Astrocyte of the cerebellum (primary cell): ENCODE measurements at regions not wholly inside any gene's neighbourhood (a gene's known extent, or its start where the extent isn't known, plus 50 kb on each side); places are given as distances from the start of the nearest gene placed in this dataset.

Source experiments
- DNase-seq: peaks from one replicate; pipeline ENCODE4 v3.0.0-alpha.2; 2011; ENCODE audit warnings: low read depth
- H3K4me3 ChIP-seq: 2 replicates; pipeline ENCODE4 v1.5.1; 2011; ENCODE audit warnings: mild to moderate bottlenecking, low read depth, low read length, moderate library complexity
- in situ Hi-C: cut with HindIII; loops from 2 replicates; pipeline ENCODE4 v1.10.0; 2017; ENCODE audit warnings: low sequenced_read_pairs
- TF ChIP-seq, protein P1 (sequence below): IDR thresholded peaks from 2 replicates; pipeline ENCODE4 v1.5.1; 2012; ENCODE audit warnings: low read length, low read depth, moderate library complexity, mild to moderate bottlenecking; ENCODE audit errors: missing control alignments

DNA sequence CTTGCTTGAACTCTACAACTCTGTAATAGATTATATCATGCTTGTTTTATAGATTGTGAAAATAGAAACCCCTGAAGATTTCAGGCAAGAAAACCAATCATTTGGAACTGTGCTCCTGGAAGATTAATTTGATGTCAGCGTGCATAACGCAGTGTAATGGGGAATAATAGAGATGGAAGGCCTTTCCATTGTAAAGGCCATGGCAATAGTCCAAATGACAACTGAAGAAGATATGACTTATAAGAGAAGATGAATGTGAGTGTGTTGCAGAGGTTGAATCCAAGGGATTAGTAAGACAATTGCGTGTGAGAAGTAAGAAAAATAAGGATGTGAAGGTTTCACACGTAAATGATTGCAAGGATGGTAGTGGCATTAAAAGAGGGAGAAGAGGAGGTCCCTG lies 285.0 kb downstream of the DUSP10 start:
- H3K4me3 ChIP-seq: no peak overlapping the region
- no peak for DNase-seq
- in situ Hi-C loops: no loop called here
- TF ChIP-seq, protein P1, sequence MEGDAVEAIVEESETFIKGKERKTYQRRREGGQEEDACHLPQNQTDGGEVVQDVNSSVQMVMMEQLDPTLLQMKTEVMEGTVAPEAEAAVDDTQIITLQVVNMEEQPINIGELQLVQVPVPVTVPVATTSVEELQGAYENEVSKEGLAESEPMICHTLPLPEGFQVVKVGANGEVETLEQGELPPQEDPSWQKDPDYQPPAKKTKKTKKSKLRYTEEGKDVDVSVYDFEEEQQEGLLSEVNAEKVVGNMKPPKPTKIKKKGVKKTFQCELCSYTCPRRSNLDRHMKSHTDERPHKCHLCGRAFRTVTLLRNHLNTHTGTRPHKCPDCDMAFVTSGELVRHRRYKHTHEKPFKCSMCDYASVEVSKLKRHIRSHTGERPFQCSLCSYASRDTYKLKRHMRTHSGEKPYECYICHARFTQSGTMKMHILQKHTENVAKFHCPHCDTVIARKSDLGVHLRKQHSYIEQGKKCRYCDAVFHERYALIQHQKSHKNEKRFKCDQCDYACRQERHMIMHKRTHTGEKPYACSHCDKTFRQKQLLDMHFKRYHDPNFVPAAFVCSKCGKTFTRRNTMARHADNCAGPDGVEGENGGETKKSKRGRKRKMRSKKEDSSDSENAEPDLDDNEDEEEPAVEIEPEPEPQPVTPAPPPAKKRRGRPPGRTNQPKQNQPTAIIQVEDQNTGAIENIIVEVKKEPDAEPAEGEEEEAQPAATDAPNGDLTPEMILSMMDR: no peak

DNA sequence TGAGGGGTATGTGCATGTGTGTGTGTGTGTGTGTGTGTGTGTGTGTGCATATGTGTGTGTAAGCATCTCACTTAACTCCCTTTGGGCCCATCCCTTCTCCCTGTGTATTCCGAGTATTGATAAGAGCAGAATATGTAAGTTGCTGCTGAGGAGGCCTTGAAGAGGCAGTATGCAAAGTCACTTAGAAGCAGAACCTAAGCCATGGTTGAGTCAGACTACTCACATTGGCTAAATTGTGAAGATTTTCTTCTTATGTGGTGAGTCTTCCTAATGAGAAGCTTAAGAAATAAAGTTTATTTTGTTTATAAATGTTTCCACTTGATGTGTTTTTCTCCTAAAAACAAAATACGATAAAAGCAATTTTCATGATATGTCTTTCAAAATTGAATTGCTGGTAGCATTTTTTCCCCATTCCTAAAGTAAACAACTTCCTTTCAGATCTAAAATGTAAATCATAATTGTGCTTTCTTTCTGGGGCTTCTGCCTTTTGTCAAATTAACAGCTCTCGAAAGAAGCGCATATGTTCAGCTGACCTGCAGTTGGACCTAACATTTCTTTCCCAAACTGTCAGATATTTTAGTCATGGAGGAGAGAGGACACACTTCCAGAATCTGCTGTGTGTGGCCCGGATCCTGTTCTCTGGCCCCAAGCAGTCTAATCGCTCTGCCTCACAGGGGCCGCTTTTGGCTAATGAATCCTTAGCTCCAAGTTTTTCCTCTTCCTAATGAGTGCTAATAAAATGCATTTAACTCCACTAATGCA lies 284.0 kb downstream of the DUSP10 start:
- DNase-seq: no peak
- TF ChIP-seq, protein P1: no peak
- H3K4me3 ChIP-seq: no peak overlapping the region
- in situ Hi-C loops: no loop called here

DNA sequence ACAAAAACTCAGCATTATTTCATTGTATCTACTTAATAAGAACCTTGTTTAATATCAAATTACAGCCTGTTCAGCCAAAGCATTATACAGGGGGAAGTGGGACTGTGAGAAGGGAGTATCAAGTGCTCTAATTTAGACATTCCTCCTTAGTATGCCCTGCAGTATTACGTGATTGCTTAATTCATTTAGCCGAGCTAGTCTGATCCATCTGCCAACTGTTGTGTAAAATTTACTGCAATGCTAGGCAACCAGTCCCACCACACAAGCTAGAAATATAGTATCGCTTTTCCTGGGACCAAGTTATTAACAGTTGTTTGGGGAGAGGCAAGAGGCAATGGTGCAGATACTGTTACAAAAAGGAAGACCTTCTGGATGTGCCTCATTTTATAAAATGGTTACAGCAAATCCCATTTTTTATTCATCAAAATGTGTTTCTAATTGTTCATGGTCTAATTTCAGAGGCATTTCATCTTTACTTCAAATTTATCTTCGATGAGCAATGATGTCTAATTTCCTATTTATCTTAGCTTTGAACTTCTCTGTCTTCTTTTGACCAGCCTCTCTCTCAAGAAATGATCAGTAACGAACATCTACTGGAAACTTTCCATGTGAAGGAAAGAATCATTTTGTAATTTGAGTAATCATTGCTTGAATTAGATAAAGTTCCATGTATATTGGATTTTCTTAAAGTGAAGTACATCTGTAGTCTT lies 283.3 kb downstream of the DUSP10 start:
- TF ChIP-seq, protein P1: no peak
- H3K4me3 ChIP-seq: no peak overlapping the region
- DNase-seq: peak; percentile 20
- in situ Hi-C loops: no loop called here

DNA sequence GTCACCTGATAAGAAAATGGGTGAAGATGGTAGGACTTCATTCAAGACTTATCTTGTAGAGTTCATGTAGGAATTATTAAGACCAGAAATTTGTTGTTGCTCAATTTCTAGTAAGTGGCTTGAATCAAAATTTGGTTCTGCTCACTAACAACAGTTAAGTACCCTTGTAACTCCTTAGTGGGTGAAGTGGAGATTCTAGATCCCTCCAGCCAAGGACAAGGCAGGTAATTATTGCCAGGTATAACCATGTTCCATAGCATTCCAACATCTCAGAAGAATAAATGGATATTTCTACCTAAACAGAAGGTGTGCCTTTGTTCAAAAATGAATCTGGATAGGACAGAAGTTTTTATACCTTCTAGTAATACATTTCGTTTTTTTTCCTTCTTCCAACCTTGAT lies 282.3 kb downstream of the DUSP10 start:
- TF ChIP-seq, protein P1: no peak
- no peak overlapping the region for H3K4me3 ChIP-seq
- DNase-seq: no peak
- in situ Hi-C loops: no loop called here

DNA sequence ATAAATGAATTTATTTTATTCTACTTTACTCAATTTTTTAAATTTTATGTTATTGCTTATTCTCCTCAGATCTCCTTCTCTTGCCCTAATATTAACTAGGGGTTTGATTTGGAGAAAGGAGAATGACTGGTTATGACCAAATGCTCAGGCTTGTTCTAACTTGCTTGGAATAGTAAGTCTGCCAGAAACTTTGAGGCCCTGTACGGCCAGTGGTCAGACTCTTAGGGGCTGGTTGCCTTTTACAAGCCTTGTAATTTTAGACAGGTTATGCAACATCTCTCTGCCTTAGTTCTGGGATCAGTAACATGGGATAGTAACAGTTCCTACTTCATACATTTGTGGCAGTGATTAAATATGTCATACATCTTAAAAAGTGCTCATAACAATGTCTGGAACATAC lies 279.5 kb downstream of the DUSP10 start:
- TF ChIP-seq, protein P1: no peak
- DNase-seq: no peak
- in situ Hi-C loops: no loop called here
- no peak overlapping the region for H3K4me3 ChIP-seq

DNA sequence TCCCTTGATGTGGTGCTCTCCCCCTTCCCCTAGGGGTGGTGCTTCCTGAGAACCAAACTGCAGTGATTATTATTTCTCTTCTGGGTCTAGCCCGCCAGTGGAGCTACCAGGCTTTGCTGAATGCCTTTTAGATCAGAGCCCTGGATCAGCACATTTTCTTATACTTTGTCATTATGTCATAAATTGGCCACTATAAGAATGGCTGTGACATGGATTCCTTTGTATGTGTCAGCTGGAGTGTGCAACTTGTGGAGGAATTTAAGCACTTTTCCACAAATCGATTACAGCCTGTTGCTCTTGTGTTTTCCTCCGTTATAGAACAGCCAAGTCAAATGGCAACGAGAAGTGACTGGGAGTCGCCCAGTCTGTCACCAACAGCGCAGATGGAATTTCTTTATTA lies 273.3 kb downstream of the DUSP10 start:
- no peak for DNase-seq
- H3K4me3 ChIP-seq: no peak overlapping the region
- TF ChIP-seq, protein P1: no peak
- in situ Hi-C loops: no loop called here
